IPS-20b (cell line): ENCODE measurements at regions not wholly inside any gene's neighbourhood (a gene's known extent, or its start where the extent isn't known, plus 50 kb on each side); places are given as distances from the start of the nearest gene placed in this dataset.
"Not testable (repeated sequence)": the region's sequence is repeated elsewhere in the genome, so short reads cannot be mapped to it uniquely, and the experiment has no call there.

Source experiments
- H3K27ac ChIP-seq: one replicate; pipeline ENCODE4 v1.5.1; 2013; ENCODE audit warnings: low read length
- H3K27me3 ChIP-seq: 2 replicates; pipeline ENCODE4 v1.6.1; 2013; ENCODE audit warnings: mild to moderate bottlenecking, low read length, inconsistent platforms; ENCODE audit not compliant: insufficient read depth
- H3K36me3 ChIP-seq: 2 replicates; pipeline ENCODE4 v1.6.1; 2013; ENCODE audit warnings: low read depth, mild to moderate bottlenecking, inconsistent platforms, low read length, moderate library complexity; ENCODE audit not compliant: insufficient read depth
- H3K4me1 ChIP-seq: 2 replicates; pipeline ENCODE4 v1.6.1; 2013; ENCODE audit warnings: mild to moderate bottlenecking, control low read depth, inconsistent platforms, low read length, moderate library complexity; ENCODE audit not compliant: insufficient read depth
- H3K4me3 ChIP-seq: 2 replicates; pipeline ENCODE4 v1.5.1; 2013; ENCODE audit warnings: mild to moderate bottlenecking, low read length, inconsistent platforms
- H3K9ac ChIP-seq: 2 replicates; pipeline ENCODE4 v1.6.1; 2013; ENCODE audit warnings: low read depth, mild to moderate bottlenecking, inconsistent platforms, low read length, moderate library complexity
- H3K9me3 ChIP-seq: 2 replicates; pipeline ENCODE4 v1.6.1; 2013; ENCODE audit warnings: mild to moderate bottlenecking, low read depth, low read length, inconsistent platforms; ENCODE audit not compliant: insufficient read depth

DNA sequence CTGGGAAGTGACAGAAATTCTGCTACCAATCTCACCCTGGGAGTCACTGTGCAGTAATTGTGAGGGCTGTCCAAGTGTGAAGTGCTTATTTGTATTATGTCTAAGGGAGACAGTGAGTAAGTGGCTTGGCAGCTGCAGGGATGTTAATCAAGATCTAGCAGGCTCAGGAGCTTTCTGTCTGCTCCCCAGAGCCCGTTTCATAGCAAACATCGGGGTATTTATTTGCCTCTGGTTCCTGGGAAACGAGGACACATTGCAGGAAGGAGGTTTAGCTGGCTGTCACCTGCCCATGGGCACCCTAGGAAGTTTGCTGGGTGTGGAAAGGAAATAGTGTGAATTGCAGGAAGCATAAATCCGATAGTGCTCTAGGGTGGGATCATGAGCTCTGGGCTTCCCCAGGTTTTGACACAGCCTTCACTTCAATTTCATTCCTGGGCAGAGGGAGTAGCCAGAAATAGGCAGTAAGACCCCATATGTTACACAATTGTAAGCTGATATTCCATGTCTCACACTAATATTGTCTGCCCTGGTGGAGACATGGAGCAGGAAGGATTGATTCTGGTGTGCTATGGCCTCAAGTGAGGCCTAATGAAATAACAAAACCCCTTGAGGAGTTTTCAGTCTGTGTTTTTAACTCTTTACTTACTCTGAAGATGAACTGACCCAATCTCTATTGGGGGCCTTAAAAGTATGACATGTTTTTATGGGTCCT lies 74.1 kb upstream of the MITF start:
- Histone ChIP-seq H3K27me3 (no peaks in the 10 kb centered on the region), H3K27ac (no peak overlapping the region), H3K9ac (no peak overlapping the region), H3K9me3 (no peaks in the 10 kb centered on the region), H3K4me3 (no peak overlapping the region), H3K4me1 (no peaks in the 10 kb centered on the region; the same call in 1 of the 2 replicates), H3K36me3 (no peaks in the 10 kb centered on the region)

GRCh38 chr3:69660631-69661030 lies 78.6 kb upstream of the MITF start:
- H3K4me3 ChIP-seq, result no peak overlapping the region
- H3K27ac ChIP-seq, result no peak overlapping the region
- H3K36me3 ChIP-seq, result no peaks in the 10 kb centered on the region
- no peaks in the 10 kb centered on the region; the same call in 1 of the 2 replicates for H3K4me1 ChIP-seq
- no peak overlapping the region for H3K9ac ChIP-seq
- no peaks in the 10 kb centered on the region for H3K9me3 ChIP-seq
- no peaks in the 10 kb centered on the region for H3K27me3 ChIP-seq

DNA sequence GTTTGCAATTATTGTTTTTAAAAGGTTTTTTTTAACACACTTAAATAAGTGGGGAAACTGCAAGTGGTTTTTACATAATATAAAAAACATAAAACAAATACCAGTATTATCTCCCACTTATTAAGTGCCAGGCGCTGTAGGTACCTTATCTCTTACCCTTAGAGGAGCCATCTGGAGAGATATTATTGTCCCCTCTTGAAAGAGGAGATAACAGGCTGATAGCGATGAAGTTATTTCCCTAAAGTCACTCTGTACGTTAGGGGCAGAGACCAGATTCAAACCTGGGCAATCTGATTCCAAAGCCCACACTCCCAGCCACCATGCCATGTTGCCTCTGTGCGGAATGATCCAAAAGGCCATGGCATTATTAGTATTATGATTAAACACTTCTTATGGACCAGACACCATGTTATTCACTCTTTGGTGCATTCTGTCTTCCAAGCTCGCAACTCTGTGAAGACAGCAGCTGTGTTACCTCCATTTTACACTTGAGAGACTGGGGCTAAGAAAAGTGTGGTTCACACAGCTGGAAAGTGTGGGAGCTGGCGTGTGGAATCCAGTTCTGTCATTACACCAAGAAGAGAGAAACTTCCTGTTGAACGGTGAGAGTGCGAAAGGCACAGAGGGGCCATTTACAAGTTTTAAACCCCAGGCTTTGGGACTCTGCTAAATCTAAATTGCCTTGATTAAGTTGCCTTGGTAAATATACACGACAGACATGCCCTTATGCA lies 79.9 kb upstream of the MITF start:
- no peak overlapping the region for H3K9ac ChIP-seq
- no peak overlapping the region for H3K27ac ChIP-seq
- no peaks in the 10 kb centered on the region for H3K36me3 ChIP-seq
- H3K4me3 ChIP-seq, result no peak overlapping the region
- H3K9me3 ChIP-seq, result no peaks in the 10 kb centered on the region
- no peaks in the 10 kb centered on the region for H3K4me1 ChIP-seq
- H3K27me3 ChIP-seq, result no peaks in the 10 kb centered on the region

GRCh38 chr3:69658514-69659140 lies 80.6 kb upstream of the MITF start:
- Histone ChIP-seq H3K4me1 (no peaks in the 10 kb centered on the region), H3K27me3 (no peaks in the 10 kb centered on the region), H3K36me3 (no peaks in the 10 kb centered on the region), H3K27ac (no peak overlapping the region), H3K4me3 (no peak overlapping the region), H3K9me3 (no peaks in the 10 kb centered on the region), H3K9ac (no peak overlapping the region)

GRCh38 chr3:69657030-69657429 lies 82.2 kb upstream of the MITF start:
- H3K9me3 ChIP-seq, H3K36me3 ChIP-seq, H3K9ac ChIP-seq, H3K27me3 ChIP-seq, H3K4me3 ChIP-seq, H3K27ac ChIP-seq, H3K4me1 ChIP-seq: not testable (repeated sequence)

- Histone ChIP-seq H3K4me1 (peaks cover 7% of the 10 kb centered on the region; the same call in 1 of the 2 replicates), H3K27ac (no peak overlapping the region), H3K4me3 (no peak overlapping the region), H3K36me3 (no peaks in the 10 kb centered on the region), H3K9ac (no peak overlapping the region), H3K9me3 (no peaks in the 10 kb centered on the region), H3K27me3 (no peaks in the 10 kb centered on the region)
These were observed 87.5 kb upstream of the MITF start for GRCh38 chr3:69651765-69652164.

GRCh38 chr3:69650066-69650419 lies 89.2 kb upstream of the MITF start:
- Histone ChIP-seq H3K27ac (no peak overlapping the region), H3K4me1 (peaks cover 7% of the 10 kb centered on the region; the same call in 1 of the 2 replicates)

DNA sequence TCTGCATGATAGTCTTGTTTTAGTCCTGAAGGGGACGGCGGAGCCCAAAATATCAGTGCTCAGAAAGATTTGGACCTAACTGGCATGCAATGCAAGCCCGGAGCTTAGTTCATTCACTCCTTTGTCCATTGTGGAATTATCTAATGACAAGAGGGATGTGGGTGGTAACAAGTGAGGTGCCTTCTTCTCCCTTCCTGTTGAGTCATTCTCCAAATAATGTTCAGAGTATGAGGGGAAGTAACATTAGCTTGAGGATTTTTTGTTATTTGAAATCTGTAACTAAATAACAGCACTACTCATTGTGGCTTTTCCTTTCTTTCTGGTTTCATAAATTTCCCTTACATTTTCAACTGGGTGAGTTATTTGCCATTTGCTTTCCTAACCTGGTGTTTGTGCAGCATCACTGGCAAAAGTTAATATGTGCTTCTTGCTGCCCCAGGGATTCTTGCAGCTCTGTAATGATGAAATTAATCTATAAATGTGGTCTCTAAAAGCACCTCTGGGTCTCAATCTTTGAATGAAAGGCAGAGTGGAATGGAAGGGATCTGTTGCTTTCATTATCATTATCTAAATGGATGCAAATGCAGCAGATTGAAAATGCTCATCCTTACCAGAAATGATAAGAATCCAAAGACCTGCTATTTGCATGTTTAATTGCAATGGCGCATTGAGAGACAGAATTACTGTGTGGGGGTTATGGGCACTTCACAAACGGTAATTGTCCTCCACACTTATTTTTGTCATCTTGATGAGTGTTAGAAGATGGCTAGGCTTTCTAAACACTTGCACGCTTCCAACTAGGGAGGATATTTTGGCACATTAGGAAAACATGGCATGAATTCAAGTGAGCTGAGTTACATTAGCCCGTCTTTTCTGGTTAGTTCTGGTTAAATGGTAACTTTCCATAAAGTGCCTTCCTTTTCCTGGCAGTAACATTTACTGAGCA lies 89.9 kb upstream of the MITF start:
- H3K9ac ChIP-seq, result no peak overlapping the region
- H3K4me1 ChIP-seq, result peaks cover 7% of the 10 kb centered on the region; the same call in 1 of the 2 replicates
- H3K4me3 ChIP-seq, result no peak overlapping the region
- H3K27me3 ChIP-seq, result no peaks in the 10 kb centered on the region
- H3K36me3 ChIP-seq, result no peaks in the 10 kb centered on the region
- H3K9me3 ChIP-seq, result no peaks in the 10 kb centered on the region
- H3K27ac ChIP-seq, result no peak overlapping the region

More at GRCh38 chr3:69650066-69650419, 89.2 kb upstream of the MITF start:
- no peaks in the 10 kb centered on the region for H3K36me3 ChIP-seq
- H3K27me3 ChIP-seq, result no peaks in the 10 kb centered on the region
- H3K4me3 ChIP-seq, result no peak overlapping the region
- no peaks in the 10 kb centered on the region for H3K9me3 ChIP-seq
- H3K9ac ChIP-seq, result no peak overlapping the region

DNA sequence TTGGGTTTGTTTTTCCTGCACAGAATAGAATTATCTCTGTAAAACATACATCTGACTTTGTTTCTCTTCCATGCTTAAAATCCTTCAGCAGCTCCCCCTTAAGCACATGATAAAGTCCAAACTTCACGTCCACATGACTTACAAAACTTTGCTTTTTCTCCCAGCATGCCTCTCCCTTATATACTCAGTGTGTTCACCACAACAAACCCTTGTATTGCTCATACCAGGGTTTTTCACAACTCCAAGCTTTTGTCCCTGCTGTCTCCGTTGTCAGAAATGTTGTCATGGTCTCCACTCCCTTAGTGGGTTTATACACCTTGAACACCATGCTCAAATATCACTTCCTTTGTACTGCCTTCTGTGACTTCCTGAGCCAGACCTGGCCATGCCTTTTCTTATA lies 91.1 kb upstream of the MITF start:
- Histone ChIP-seq H3K9ac (no peak overlapping the region), H3K4me3 (no peak overlapping the region), H3K27me3 (no peaks in the 10 kb centered on the region), H3K4me1 (peaks cover 7% of the 10 kb centered on the region; the same call in 1 of the 2 replicates), H3K36me3 (no peaks in the 10 kb centered on the region), H3K9me3 (no peaks in the 10 kb centered on the region), H3K27ac (no peak overlapping the region)

GRCh38 chr3:69647511-69648110 lies 91.7 kb upstream of the MITF start:
- Histone ChIP-seq H3K4me3 (no peak overlapping the region), H3K9ac (no peak overlapping the region), H3K27ac (no peak overlapping the region), H3K9me3 (no peaks in the 10 kb centered on the region), H3K27me3 (no peaks in the 10 kb centered on the region), H3K4me1 (peaks cover 7% of the 10 kb centered on the region; the same call in 1 of the 2 replicates), H3K36me3 (no peaks in the 10 kb centered on the region)

DNA sequence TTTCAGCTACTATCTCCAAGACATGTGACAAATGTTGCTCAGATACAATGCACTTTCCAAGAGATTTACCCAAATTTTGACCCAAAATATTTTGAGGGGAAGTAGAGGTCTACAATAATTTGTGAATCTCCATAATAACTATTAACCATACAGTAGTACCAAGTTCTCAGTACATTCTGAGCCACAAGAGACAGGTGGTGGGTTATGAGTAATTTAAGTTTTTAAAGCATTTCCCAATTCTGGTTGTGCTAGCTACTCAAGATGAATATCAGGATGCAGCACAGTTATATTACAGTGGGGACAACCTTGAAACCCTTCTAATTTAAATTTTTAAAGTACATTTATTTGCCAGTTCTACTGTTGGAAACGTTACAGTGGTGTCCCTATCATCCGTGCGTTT lies 92.2 kb upstream of the MITF start:
- H3K9ac ChIP-seq, result no peak overlapping the region
- no peak overlapping the region for H3K27ac ChIP-seq
- no peaks in the 10 kb centered on the region for H3K36me3 ChIP-seq
- H3K4me1 ChIP-seq, result peaks cover 7% of the 10 kb centered on the region; the same call in 1 of the 2 replicates
- no peaks in the 10 kb centered on the region for H3K27me3 ChIP-seq
- no peak overlapping the region for H3K4me3 ChIP-seq
- H3K9me3 ChIP-seq, result no peaks in the 10 kb centered on the region
